ENCODE measurements at regions not wholly inside any gene's neighbourhood (a gene's known extent, or its start where the extent isn't known, plus 50 kb on each side); places are given as distances from the start of the nearest gene placed in this dataset.

DNA sequence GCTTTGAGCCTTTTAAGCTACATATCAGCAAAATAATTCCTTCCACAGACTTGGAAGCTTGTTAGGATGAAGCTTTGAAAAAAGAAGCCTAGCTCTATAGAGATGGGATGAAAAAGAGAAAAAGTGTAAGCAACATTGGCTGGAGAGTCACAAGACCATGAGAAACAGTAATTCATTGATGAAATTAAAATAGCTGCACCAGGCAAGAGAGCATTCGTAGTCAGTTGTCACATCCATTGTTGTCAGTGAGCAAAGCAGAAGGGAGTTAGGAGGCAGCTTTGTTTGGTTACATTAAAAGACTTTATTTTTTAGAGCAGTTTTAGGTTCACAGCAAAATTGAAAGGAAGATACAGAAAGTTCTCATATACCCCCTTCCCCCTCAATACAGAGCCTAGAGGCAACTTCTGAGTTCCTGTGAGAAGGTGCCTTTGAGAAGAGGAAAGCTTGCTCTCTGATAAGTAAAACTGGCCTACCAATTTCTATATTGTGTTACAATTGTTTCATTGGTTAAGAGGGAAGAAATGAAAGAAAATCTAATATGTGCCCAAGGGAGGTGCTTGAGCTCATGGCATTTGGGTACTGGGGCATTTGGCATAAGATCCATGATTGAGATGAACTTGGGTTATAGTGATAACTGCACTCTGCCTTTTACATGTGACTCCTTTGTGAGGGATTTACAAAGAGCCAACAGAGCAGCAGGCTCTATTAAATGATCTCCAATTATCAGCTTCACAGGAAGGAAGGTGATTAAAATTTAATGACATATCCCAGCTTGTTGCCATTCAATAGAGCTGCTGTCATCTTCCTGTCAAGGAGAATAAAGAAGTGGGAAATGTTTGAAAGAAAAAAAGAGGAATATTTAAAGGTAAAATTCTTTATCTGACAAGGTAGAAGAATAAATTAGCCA lies 361.3 kb upstream of the TMTC1 start:
- DNase-seq, result no peak

DNA sequence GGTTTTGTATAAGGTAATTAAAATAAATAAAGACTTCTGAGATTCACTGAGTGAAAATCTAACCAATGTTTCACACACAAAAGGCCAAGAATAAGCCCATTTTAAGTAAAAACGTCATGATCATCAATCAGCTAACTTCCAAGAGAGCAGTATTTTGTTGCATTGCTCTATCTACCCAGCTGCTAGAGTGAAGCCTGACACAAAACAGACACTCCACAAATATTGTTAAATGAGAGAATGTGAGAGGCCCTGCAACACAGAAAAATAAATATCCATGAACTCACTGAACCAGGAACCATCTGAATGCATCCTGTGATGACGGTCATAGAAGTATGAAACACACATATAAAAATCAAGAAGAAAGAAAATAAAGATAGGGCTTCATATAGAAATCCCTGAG lies 358.6 kb upstream of the TMTC1 start:
- DNase-seq, result no peak

DNA sequence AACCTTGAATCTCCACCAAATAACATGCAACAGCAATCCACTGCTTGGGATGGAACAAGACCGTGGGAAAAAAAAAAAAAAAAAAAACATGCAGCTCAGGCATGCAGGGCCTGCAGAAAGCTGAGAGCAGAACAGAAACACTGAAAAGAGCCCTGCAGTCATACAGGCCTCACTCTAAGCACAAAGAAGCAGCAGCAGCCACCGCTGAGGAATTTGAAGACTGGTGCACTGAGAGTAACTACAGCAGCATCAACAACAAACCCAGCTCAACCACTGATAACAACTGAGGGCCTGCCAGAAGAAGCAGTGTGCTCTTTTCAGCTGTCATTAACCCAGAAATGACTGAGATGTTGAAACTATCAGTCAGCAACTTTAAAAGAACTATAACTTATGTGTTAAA lies 354.7 kb upstream of the TMTC1 start:
- no peak for DNase-seq

DNA sequence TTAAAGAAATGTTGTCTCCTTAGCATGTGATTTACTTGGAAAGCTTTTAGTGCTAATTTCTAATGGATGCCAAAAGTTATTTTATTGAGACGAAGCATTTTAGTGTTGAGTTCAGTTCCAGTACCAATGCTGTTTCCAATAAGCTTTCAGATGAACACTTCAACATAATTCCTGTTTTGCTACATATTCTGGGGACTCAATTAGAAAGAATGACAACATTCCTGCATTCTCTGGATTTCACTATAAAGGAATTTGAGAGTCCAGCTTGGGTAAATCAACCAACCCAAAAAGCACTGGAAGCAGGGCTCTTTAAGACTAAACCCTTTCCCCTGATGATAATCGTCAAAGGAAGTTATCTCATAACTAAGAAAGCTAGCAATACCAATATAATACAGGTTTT lies 353.0 kb upstream of the TMTC1 start:
- DNase-seq, result no peak

DNA sequence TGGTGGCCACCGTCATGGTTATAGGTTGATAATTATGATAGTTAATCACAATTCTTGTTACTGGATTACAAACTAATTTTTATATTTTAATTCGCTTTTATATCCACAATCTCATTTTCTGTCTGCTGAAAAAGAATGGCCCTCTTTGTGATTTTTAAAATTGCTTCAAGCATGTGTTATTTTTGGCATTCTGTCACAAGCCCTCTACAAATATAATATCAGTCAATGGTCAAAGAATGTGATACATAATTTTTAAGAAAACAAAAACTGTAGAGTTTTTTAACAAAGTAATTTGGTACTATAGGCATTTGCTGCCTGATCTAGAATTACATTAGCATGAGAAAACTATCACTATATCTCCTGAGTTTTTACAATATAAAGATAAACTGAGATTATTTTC lies 352.0 kb upstream of the TMTC1 start:
- no peak for DNase-seq

DNA sequence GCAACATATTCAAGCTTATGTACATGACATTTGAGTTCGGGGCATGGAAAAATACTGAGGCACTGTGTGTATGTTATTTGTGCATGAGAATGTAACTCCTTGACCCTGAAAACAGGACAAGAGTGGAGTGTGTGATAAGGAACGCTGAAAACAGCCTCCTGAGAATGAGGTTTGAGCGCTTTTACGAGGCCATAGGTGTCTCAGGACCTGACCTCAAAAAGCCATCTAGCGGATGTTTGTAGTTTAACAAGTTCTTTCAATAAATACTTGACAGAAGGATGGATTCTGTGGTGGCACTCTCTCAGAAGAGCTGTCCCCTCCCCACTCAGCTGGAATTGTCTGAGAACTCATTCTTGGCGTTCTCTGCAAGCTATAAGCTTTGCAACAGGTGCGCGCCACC lies 350.5 kb upstream of the TMTC1 start:
- DNase-seq, result no peak

DNA sequence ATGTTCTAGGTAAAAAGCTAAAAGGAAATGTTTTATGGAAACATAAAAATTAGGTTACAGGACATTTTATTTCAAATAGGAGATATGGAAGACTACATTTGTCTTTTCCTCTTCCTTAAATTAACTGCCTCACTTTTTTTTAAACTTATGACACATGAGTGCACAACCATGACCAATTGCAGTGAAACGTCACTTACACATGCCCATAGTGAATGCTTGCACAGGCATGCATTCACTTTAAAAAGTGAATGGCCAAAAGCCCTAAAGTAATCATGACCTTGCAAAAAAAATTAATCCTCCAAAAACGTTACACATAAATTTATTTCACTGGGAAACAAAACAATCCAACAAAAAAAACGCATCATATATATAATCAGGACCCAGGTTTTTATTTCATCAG lies 343.2 kb upstream of the TMTC1 start:
- DNase-seq, result no peak

DNA sequence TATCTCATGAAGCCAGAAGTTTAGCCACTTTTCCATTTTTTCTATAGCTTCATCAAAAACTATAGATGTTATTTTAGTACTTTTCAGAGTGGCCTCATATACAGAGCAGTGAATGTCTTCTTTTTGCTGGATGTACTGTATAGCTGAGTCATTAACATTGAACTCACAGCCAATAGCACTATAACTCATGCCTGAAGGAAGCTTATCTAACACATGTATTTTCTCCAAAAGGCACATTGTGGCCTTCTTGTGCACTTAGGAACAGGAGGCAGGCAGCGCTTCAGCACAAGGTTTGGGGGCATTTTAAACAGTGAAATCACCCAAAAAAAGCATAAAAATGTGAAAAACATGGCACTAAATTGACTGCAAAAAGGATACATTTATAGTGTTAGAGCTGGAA lies 336.8 kb upstream of the TMTC1 start:
- DNase-seq, result no peak

DNA sequence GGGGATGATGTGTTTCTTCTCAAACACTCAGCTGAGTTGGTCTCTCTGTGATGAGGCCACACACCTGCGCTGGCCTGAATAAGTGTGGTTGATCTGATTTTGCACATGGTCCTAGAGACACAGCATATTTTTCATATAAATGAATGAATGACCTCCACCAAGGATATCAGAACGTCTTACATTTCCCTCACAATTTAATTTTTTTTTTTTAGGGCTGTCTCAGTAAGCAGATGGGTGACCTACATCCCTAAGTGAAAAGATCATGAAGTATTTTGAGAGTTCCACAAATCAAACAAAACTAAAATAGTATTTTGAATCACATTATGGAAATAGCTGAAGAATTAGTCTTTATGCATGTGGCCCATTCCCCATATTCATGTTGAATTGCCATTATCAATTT lies 333.7 kb upstream of the TMTC1 start:
- no peak for DNase-seq

DNA sequence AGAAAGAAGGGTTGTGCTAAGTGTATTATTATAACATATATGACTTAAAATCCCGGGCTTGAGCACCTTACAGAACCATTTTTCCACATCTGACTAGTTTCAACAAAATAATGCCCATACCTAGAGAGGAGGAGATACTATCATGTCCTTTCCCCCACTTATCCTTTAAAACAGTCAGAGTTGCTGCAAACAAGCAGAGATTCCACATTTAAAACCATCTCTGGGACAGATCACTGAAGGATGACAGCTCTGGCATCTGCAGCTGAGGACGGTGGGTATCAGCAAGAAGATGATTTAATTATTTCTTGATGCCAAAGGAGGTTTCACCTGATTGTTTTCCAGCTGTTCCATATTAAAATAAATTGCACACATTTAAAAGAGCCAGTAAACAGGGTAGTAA lies 328.0 kb upstream of the TMTC1 start:
- DNase-seq, result no peak

DNA sequence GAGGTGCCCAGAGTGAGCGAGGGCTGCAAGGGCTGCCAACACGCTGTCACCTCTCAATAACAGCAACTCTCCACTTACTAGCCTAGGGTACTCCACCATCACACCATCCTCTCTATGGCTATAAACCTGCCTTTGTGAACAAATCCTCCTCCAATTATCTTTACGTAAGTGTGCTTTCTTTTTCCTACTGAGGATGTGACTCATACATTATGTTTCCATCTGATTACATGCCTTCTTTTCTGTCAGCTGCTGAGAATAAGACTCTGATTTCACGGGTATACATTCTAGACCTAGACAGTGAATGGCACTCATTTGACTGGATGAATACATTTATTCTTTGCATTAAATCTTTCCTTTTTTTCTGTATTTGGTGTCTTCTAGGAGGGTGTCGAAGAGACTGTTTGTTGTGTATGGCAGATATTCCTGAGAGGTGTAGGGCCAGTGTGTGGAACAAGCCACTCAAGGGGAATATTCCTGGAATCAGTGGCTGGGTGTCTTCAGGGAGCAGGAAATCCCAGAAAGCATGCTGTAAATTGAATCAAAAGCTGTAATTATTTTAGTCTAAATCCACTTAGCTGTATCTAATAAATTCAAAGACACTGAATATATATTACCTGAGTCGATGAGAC lies 327.3 kb upstream of the TMTC1 start:
- DNase-seq, result no peak

DNA sequence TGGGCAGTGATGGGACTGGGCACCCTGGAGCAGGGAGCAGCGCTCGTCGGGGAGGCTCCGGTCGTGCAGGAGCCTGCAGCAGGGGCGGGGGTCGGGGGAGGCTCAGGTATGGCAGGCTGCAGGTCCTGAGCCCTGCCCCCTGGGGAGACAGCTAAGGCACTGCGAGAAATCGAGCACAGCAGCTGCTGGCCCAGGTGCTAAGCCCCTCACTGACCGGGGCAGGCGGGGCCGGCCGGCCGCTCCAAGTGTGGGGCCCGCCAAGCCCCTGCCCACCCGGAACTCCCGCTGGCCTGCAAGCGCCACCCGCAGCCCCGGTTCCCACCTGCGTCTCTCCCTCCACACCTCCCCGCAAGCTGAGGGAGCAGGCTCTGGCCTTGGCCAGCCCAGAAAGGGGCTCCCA lies 326.8 kb upstream of the TMTC1 start:
- no peak for DNase-seq

DNA sequence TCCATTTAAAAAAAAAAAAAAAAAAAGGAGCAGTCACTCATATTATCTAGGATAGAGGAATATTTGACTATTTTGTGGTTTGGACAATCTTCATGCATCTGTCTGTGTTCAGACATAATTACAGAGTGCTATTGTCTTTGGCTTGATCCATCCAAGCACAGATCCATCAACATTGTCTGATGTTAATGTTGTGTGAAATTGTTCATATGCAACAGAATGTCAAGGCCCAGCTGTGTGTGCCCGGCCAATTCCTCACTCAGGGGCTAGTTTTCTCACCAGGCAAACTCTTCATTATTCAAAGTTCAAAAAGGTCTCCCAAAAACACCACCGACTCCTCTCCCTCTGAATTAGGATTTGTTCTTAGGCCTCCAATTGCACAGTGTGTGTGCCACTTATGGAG lies 324.9 kb upstream of the TMTC1 start:
- no peak for DNase-seq

DNA sequence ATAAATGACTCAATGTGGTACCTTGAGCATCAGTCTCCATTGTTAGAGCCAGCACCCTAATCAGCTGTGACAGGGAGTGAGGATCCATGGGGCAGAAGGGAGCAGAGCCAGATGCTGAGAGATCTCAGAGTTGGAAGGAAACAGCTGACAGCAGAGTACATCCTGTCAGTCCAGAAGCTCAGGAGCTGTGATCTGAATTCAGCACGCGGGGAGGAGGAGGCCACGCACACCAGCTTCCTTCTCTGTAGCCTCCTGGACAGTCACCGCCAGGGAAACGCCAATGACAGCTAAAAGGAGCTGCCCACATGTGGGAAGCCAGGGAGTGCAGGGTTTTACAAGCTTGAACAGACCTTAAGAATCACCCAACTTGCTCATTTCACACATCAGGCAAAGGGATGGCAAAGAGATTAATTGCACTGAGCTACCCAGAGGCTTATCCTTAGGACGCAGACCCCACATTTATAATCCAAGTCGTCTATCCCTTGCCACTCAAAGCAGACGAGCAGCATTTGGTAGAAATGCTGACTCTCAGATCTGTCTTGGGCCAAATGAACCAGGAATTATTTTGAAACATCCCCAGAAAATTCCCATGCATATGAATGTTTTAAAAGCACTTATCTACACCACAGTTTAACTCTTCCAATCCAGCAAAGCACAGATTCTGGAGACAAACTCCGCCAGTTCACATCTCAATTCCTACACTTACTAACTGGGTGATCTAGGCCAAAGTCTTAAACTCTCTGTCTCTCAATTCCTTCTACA lies 322.6 kb upstream of the TMTC1 start:
- no peak for DNase-seq

DNA sequence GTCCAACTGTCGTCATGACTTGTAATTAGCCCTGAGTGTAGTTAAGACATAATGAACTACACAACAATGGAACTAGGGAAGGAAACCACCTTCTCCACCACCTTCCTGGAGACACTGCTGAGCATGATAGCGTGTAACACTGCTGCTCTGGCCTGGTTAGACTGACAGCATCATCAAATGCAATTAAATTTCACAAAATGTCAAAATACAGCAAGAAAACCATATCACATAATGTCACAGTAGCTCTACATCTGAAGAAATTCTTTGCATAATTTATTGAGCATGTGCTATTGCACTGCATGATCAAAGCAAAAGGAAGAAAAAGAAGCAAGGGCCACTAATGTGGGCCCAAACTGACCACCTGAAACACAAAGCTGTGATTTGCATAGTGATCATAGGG lies 321.8 kb upstream of the TMTC1 start:
- DNase-seq, result no peak

DNA sequence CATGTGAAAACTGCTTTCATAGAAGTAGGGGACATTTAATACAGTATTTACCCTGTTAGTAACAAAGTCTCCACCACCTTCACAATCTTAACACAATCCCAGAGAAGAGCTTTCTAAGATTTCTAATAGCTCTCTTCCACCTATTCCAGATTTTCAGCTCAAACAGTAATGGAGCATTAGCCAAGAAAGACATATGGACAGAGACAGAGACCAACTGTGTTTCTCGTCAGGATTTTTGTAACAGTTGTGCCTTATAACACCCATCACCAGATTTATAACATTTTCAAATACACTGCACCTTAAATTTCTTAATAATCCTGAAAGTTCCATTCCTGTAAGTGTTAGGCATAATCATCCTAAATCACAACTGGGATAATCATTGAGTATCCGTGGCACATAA lies 321.2 kb upstream of the TMTC1 start:
- no peak for DNase-seq

DNA sequence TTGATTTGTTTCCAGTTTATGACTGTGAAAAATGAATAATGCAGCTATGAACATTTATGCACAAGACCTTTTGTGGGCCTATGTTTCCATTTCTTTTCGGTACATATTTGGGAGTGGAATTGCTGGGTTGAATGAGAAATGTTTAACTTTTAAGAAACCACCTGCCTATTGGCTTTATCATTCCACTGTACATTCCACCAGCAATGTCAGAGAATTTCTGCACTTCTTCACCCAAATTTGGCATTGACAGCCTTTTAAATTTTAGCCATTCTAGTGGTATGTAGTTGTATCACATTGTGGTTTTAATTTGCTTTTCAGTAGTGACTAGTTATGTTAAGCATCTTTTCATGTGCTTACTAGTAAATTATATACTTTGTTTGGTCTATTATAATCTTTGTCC lies 317.0 kb upstream of the TMTC1 start:
- DNase-seq, result no peak

DNA sequence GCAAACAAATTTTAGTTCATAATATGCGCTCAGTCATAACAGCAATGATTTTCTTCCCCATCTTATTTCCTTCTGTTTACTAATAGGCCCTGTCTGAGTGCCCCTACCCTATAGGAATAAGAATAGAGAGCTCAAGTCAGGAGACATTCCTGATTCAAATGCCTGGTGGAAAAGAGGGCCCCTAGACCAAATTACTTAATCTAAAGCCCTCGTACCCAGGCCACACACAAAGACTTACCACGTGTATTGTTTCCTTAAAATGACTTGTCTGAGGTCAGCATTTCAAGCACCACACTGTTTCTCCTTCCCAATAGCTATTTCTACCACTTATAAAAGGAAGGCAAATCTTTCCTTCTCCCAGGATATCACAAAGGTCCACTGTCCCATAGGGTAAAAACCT lies 314.9 kb upstream of the TMTC1 start:
- DNase-seq, result no peak

DNA sequence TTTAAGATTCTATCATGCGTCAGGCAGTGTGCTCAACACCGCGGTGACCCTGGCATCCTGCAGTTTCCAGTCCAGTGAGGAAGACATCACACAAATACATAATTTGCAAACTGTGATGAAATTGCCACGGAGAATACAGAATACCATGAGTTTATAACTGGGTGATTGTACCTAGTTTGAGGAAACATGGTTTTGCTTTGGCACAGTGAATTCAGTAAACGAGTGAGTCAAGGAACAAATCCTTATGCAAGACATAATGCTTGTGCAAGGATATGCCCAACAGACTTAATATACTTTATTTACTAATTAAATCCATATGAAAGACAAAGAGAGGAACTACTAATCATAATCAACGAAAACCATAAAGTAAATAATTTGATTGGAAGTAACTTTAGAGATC lies 311.8 kb upstream of the TMTC1 start:
- no peak for DNase-seq

DNA sequence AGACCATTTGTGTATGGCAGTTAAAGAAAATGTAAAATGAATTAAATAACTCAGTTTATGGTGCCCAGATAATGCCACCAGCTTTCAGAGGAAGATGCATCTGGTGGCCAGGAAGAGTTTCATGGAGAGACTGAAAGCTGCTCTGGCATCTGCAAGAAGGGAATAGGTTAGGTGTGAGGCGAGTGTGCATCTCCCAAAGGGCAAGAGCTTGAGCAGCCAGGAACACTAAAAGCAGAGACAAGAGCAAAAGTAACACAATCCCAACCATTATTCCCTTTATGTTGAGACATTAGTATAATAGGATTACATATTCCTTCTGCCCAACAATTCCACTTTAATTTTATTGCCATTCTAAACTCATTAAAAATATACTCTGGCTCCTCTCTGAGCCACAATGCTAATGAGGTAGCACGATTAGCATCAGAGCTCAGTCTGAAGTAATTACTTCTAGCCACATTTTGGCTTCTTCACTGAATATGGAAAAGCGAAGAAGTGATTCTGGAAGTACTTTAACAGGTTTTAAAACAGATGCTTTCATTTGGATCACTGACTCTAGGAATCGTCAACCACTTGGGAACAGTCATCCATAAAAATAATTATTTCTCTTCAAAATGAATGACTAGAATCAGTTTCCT lies 309.4 kb upstream of the TMTC1 start:
- no peak for DNase-seq

DNA sequence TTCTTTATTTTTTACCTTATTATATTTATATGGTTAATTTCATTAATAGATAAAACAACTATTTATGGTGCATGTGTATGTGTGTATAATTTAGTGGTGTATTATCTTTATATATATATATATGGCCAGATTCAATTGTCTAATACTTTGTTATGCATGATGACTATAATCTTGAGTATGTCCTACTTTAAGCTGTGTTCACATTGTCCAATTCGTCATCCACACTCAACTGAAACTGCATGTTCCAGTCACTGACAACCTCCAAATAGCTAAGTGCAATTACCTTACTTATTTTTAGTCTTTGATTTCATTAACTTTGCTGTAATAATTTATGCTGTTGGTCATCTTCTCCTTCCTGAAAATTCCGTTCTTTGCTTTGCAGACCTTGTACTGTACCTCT lies 306.5 kb upstream of the TMTC1 start:
- DNase-seq, result no peak

DNA sequence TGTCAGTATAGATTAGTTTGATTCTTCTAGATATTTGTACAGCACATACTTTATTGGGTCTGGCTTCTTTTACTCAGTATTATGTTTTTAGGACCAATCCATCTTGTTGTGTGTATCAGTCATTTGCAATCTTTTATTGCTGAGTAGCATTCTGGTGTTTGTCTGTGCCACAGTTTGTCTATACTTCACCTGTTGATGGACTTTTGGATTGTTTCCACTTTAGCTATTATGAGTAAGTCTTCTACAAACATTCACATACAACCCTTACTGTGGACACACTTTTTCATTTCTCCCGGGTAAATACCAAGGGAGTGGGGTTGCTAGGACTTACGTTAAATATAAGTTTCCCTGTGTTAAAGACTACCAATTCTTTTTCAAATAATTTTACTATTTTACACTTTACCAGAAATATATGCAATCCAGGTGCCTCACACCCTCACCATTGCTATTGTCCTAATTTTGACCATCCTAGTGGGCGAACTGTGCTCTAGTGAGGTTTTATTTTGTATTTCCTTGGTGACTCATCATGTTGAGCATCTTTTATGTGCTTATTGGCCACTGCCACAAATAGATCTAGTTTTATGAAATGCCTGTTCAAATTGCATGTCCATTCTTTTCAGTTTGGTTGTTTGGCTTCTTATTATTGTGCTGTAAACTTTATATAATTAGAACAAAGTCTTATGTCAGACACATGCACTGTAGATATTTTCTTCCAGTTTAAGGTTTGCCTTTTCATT lies 304.7 kb upstream of the TMTC1 start:
- no peak for DNase-seq

DNA sequence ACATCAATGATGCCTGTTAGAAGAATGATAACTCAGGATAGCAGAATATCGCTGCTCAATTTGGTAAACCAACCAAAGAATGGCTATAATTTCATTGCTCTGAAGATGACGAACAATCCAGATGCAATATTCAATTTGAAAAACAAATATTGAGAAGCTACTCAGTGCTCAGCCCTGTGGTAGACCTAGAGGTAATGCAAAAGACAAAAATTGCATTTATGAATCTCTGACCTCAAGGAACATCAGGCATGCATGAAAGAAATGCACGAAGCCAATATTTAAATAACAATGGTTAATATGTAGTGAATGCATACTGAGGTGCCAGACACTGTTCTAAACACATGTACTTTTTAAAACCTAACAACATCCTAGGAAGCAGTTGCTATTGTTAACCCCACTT lies 298.6 kb upstream of the TMTC1 start:
- no peak for DNase-seq

All from NCI-H2171 (cell line).